ENCODE measurements at regions not wholly inside any gene's neighbourhood (a gene's known extent, or its start where the extent isn't known, plus 50 kb on each side); places are given as distances from the start of the nearest gene placed in this dataset.
"Not testable (repeated sequence)": the region's sequence is repeated elsewhere in the genome, so short reads cannot be mapped to it uniquely, and the experiment has no call there.

DNA sequence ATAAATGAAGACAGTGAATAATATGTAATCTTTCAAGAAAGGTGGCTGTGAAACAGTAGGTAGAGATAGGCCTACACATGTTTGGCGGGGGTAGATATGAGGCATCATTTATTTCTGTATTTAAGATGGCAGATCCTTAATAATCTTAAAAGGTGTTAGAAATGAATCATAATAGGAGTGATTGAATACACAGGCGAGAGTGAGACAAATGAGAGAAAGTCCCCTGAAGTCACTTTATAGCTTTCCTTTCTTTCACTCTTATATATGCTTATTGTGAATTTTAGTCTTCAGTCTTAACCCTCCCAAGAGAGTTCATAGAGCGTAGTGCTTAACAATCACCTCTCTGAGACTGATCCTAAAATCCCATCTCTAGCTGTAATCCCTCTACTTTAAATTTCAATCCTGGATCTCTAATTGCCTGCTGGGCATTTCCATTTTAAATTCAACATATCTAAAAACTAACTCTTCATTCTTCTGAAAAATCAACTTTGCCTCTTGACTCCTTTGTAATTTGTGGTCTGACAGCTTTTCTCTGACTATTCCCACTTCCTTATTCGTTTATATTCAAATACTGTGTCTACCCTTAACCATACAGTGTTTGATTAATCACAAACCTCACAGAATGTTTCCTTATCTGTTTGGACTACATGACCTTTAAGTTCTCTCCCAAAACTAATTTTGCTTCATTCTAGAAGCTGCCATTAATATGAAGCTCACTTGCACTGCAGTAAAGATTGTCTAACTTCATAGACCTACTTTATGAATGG, 463.7 kb upstream of the FSIP2 start:
- DNase-seq, result no peak

GRCh38 chr2:185275979-185276378, 462.6 kb upstream of the FSIP2 start:
- not testable (repeated sequence) for DNase-seq

DNA sequence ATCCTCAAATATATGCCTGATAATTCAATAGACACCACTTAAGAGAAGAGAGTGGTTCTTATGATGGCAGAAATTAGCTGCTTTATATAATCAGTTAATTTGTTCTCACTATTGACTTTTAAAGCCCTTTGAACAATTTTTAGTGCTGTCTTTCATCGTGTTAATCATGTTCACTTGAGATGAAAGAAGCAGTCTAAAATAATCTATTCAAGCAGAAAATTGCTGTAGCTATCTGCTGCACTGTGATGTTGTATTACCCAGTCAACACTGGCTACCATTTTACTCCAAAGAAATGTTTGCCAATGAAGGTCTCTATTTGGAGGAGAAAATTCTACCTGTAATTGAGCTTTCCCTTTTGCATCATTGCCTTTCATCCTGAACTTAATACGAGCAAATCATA, 459.8 kb upstream of the FSIP2 start:
- no peak for DNase-seq

DNA sequence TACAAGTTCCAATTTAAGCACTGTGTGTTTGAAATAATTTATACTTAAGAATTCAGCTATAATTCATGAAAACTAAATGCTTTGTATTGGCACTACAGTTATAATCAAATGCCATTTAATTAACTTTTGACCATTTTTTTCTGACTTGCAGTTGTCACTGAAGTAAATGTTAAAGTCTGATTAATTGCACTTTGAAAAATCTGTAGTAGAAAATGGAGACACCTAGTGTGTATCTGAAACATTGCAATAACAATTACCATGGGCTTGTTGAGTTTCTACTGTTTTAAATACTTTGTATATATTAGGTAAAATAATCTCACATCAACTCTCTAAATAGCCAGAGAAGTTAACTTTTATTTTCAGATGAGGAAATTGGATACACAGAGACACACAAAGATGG, 458.6 kb upstream of the FSIP2 start:
- no peak for DNase-seq

DNA sequence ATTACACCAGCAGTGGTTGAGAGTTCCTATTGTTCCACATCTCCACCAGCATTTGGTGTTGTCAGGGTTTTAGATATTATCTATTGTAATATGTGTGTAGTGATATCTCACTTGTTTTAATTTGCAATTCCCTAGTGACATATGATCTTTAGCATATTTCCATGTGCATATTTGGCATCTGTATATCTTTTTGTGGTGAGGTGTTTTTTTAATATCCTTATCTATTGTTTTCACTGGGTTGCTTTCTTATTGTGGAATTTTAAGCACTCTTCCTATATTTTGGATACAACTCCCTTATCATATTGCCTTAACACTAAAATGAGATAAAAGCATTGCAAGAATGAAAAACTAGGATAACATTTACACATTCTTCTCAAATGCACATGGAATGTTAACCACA, 453.9 kb upstream of the FSIP2 start:
- DNase-seq, result no peak

DNA sequence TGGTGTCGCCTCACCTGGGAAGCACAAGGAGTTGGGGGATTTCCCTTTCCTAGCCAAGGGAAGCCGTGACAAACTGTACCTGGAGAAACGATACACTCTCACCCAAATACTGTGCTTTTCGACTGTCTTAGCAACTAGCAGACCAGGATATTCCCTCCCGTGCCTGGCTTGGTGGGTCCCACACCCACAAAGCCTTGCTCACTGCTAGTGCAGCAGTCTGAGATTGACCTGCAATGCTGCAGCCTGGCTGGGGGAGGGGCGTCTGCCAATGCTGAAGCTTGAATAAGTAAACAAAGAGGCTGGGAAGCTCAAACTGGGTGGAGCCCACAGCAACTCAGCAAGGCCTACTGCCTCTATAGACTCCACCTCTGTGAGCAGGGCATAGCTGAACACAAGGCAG, 448.6 kb upstream of the FSIP2 start:
- not testable (repeated sequence) for DNase-seq

GRCh38 chr2:185291035-185291647, 447.5 kb upstream of the FSIP2 start:
- no peak for DNase-seq

DNA sequence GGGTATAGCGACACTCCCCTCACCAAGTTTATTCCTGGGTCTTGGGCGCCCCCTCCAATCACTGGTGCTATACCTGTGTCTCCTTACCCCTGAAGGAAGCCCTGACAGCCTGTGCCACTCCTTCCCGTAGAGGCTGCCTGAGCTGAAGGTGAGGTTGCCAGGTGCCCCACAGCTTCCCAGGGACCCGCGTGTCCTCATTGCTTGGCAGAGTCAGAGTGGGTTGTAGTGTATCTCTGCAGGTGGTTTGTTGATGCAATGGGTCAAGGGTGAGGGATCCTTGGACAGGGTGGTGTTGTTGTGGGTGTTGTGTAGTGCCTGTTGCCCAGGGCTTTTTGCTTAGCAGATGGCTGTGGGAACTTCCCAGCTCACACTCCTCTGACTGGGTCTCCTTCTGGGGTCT, 438.7 kb upstream of the FSIP2 start:
- no peak for DNase-seq

DNA sequence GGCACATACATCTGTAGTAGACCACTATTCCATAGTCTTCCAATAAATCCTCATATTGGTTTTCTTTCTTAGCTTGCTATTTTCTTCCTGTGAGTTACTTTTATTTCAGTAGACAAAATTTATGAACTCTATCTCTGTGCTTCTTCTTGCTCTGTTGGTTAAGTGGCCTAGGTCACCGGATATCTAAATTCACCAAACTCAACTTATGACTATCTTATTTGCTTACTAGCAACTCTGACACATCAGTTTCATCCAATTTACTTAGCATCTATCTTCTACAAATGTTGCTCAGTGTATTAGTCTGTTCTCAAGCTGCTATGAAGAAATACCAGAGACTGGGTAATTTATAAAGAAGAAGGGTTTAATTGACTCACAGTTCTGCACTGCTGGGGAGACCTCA, 432.5 kb upstream of the FSIP2 start:
- no peak for DNase-seq

DNA sequence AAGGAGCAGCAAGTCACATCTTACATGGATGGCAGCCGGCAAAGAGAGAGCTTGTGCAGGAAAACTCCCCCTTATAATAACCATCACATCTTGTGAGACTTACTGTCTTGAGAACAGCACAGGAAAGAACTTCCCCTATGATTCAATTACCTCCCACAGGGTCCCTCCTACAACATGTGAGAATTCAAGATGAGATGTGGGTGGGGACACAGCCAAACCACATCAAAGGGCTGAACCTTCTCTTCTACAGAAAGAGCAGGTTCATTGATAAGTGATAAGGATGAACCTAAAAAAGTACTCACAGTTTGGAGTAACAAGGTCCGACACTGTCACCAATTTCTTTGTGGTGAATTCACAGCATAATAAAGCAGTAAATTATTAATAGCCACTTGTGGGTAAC, 422.2 kb upstream of the FSIP2 start:
- DNase-seq, result no peak

DNA sequence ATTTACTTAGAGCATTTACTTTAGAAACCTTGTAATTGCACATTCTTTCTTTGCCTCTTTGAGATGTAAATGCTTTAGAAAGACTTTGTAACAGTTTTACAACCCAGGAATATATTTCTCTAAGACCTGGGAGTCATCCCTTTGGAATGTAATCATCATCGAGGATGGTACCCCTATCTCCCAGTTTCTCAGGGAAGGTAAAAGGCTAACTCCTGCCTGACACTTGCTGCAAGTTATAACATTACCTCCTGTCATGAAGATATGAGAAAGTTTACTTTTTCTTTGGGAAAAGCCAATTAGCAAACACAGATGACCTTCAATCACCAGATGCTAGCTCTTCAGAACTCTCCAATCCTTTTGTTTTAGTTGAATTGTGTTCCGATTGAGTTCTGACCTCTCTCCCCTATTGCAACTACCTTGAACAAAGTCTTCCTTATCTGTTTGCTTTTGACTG, 420.3 kb upstream of the FSIP2 start:
- no peak for DNase-seq

DNA sequence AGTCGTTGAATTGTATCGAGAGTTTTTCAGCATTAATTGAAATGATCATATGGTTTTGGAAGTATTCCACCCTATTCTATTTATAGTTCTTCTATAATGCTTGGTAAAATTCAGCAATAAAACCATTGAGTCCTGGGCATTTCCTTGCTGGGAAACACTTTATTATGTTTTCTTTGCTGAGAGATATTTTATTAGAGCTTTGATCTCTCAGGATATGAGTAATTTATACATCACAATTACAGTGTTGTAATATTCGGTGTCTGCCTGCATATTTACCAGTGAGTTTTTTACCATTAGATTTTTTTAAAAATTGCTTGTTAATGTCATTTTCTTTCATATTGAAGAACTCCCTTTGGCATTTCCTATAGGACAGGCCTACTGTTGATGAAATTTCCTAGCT, 402.7 kb upstream of the FSIP2 start:
- no peak for DNase-seq

DNA sequence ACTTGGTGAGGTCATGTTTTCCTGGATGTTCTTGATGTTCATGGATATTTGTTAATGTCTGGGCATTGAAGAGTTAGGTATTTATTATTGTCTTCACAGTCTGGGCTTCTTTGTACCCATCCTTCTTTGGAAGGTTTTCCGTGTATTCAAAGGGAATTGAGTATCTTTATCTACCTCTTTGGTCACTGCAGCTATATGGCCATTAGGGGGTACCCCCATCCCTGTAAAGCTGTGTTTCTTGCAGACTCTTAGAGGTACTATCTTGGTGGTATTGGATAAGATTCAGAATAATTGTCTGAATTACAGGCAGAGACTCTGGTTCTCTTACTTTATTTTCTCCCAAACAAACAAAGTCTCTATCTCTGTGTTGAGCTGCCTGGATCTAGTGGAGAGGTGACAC, 401.6 kb upstream of the FSIP2 start:
- no peak for DNase-seq

GRCh38 chr2:185338104-185338503, 400.5 kb upstream of the FSIP2 start:
- no peak for DNase-seq

GRCh38 chr2:185347445-185347844, 391.2 kb upstream of the FSIP2 start:
- no peak for DNase-seq

GRCh38 chr2:185360776-185361175, 377.8 kb upstream of the FSIP2 start:
- no peak for DNase-seq

- DNase-seq, result no peak
Observed at GRCh38 chr2:185372188-185372587, 366.4 kb upstream of the FSIP2 start.

DNA sequence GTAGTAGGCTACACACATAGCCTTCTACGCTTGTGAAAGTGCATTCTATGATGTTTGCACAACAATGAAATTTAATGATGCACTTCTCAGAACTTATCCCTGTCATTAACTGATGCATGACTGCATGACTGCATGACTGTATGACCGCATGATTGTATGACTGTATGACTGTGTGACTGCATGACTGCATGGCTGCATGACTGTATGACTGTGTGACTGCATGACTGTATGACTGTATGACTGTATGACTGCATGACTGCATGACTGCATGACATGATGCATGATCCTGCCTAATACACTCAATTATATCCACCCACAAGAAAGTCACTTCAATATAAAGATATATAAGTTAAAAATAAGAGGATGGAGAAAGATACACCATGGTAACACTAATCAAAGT, 365.4 kb upstream of the FSIP2 start:
- DNase-seq, result no peak

DNA sequence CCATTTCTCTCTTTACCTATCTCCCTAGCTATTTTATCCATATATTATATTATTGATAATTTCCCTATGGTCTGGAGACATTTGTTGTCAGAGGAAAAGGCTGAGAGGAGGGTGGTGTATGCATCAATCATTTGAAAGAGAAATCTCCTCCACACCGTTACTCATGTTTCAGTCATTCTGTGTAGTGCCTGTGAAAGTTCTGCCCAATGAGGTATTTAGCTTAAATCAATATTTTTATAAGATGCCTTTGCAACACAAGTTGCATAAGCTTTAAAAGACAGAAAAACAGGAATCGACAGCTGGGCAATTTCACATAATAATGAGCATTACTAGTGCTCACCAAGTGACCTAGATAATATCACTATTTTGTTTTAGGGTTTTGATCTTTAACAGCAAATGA, 363.7 kb upstream of the FSIP2 start:
- no peak for DNase-seq

- no peak for DNase-seq
Observed at GRCh38 chr2:185375731-185376130, 362.9 kb upstream of the FSIP2 start.

- no peak for DNase-seq
Observed at GRCh38 chr2:185381631-185382030, 357.0 kb upstream of the FSIP2 start.

- no peak for DNase-seq
Observed at GRCh38 chr2:185384822-185385560, 353.6 kb upstream of the FSIP2 start.

GRCh38 chr2:185388226-185388625, 350.4 kb upstream of the FSIP2 start:
- DNase-seq, result no peak

DNA sequence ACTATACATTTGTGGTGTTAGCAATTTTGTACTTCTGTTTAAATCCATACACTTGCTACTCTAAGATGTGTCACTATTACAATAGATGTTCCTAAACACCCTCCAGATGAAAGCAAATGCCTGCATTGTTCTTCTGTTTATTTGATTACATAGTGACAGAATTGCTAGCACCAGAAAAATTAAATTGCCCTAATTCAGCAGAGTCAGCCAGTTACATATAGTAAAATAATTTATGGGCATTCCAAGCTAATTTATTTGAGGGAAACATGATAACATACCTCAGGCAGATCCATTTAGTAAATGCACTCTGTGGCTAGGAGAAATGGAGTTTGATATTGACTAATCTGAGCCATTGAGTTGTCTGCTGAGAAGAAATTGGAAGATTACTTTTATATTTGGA, 347.1 kb upstream of the FSIP2 start:
- no peak for DNase-seq

All from stimulated activated CD4-positive, alpha-beta T cell treated with anti-CD3 and anti-CD28 coated beads, Interleukin-4, amount 100 ng/mL, for 1 hour (primary cell).